ENCODE measurements at regions not wholly inside any gene's neighbourhood (a gene's known extent, or its start where the extent isn't known, plus 50 kb on each side); places are given as distances from the start of the nearest gene placed in this dataset.
"Not testable (repeated sequence)": the region's sequence is repeated elsewhere in the genome, so short reads cannot be mapped to it uniquely, and the experiment has no call there.

- H3F3A ChIP-seq (ENCODE audit: control insufficient read depth, insufficient read depth); H3K9me3 ChIP-seq (ENCODE audit: control insufficient read depth, insufficient read depth, low read length); H3K27ac ChIP-seq (ENCODE audit: low read depth, low read length); H4K20me1 ChIP-seq (ENCODE audit: control insufficient read depth, insufficient read depth, low read depth, low read length); H3K4me3 ChIP-seq (ENCODE audit: low read length); H3K27me3 ChIP-seq (ENCODE audit: control insufficient read depth, low read length); H3K4me1 ChIP-seq (ENCODE audit: control insufficient read depth, low read length); H3K79me2 ChIP-seq (ENCODE audit: control insufficient read depth, low read length); H3K9me2 ChIP-seq (replicated peaks; ENCODE audit: control insufficient read depth, low read length); H3K4me2 ChIP-seq (ENCODE audit: low read length); H3K36me3 ChIP-seq (ENCODE audit: control insufficient read depth, low read length): not testable (repeated sequence)
Measured at GRCh38 chr4:189563751-189564150, 376.9 kb upstream of the FRG1 start.

GRCh38 chr4:189566271-189566670, 374.4 kb upstream of the FRG1 start:
- not testable (repeated sequence) for H3K9me2 ChIP-seq (replicated peaks; ENCODE audit: control insufficient read depth, low read length)

GRCh38 chr4:189566900-189567299, 373.8 kb upstream of the FRG1 start:
- H3K9me2 ChIP-seq (replicated peaks; ENCODE audit: control insufficient read depth, low read length); H3K4me2 ChIP-seq (ENCODE audit: low read length); H3K27me3 ChIP-seq (ENCODE audit: control insufficient read depth, low read length); H3K27ac ChIP-seq (ENCODE audit: low read depth, low read length); H3F3A ChIP-seq (ENCODE audit: control insufficient read depth, insufficient read depth); H3K9me3 ChIP-seq (ENCODE audit: control insufficient read depth, insufficient read depth, low read length); H3K4me3 ChIP-seq (ENCODE audit: low read length); H3K4me1 ChIP-seq (ENCODE audit: control insufficient read depth, low read length); H4K20me1 ChIP-seq (ENCODE audit: control insufficient read depth, insufficient read depth, low read depth, low read length); H3K79me2 ChIP-seq (ENCODE audit: control insufficient read depth, low read length); H3K36me3 ChIP-seq (ENCODE audit: control insufficient read depth, low read length): not testable (repeated sequence)

More at GRCh38 chr4:189566271-189566670, 374.4 kb upstream of the FRG1 start:
- not testable (repeated sequence) for H3K4me3 ChIP-seq (ENCODE audit: low read length); H3K4me1 ChIP-seq (ENCODE audit: control insufficient read depth, low read length); H3K27ac ChIP-seq (ENCODE audit: low read depth, low read length); H3K27me3 ChIP-seq (ENCODE audit: control insufficient read depth, low read length); H3K36me3 ChIP-seq (ENCODE audit: control insufficient read depth, low read length); H4K20me1 ChIP-seq (ENCODE audit: control insufficient read depth, insufficient read depth, low read depth, low read length); H3K9me3 ChIP-seq (ENCODE audit: control insufficient read depth, insufficient read depth, low read length); H3F3A ChIP-seq (ENCODE audit: control insufficient read depth, insufficient read depth); H3K79me2 ChIP-seq (ENCODE audit: control insufficient read depth, low read length); H3K4me2 ChIP-seq (ENCODE audit: low read length)

GRCh38 chr4:189579645-189580044, 361.0 kb upstream of the FRG1 start:
- not testable (repeated sequence) for H3K9me3 ChIP-seq (ENCODE audit: control insufficient read depth, insufficient read depth, low read length); H3F3A ChIP-seq (ENCODE audit: control insufficient read depth, insufficient read depth); H3K9me2 ChIP-seq (replicated peaks; ENCODE audit: control insufficient read depth, low read length); H3K36me3 ChIP-seq (ENCODE audit: control insufficient read depth, low read length); H3K79me2 ChIP-seq (ENCODE audit: control insufficient read depth, low read length); H4K20me1 ChIP-seq (ENCODE audit: control insufficient read depth, insufficient read depth, low read depth, low read length); H3K27ac ChIP-seq (ENCODE audit: low read depth, low read length); H3K4me2 ChIP-seq (ENCODE audit: low read length); H3K4me1 ChIP-seq (ENCODE audit: control insufficient read depth, low read length); H3K27me3 ChIP-seq (ENCODE audit: control insufficient read depth, low read length); H3K4me3 ChIP-seq (ENCODE audit: low read length)

- not testable (repeated sequence) for H3K27ac ChIP-seq (ENCODE audit: low read depth, low read length); H3K27me3 ChIP-seq (ENCODE audit: control insufficient read depth, low read length); H3K79me2 ChIP-seq (ENCODE audit: control insufficient read depth, low read length); H3K4me1 ChIP-seq (ENCODE audit: control insufficient read depth, low read length); H3K9me3 ChIP-seq (ENCODE audit: control insufficient read depth, insufficient read depth, low read length); H3K4me3 ChIP-seq (ENCODE audit: low read length); H3F3A ChIP-seq (ENCODE audit: control insufficient read depth, insufficient read depth); H3K4me2 ChIP-seq (ENCODE audit: low read length); H3K36me3 ChIP-seq (ENCODE audit: control insufficient read depth, low read length); H3K9me2 ChIP-seq (replicated peaks; ENCODE audit: control insufficient read depth, low read length); H4K20me1 ChIP-seq (ENCODE audit: control insufficient read depth, insufficient read depth, low read depth, low read length)
Measured at GRCh38 chr4:189586908-189587632, 353.6 kb upstream of the FRG1 start.

- not testable (repeated sequence) for H3K4me1 ChIP-seq (ENCODE audit: control insufficient read depth, low read length); H3K9me3 ChIP-seq (ENCODE audit: control insufficient read depth, insufficient read depth, low read length); H3K4me2 ChIP-seq (ENCODE audit: low read length); H3K9me2 ChIP-seq (replicated peaks; ENCODE audit: control insufficient read depth, low read length); H3K36me3 ChIP-seq (ENCODE audit: control insufficient read depth, low read length); H3K79me2 ChIP-seq (ENCODE audit: control insufficient read depth, low read length); H3K4me3 ChIP-seq (ENCODE audit: low read length); H3K27me3 ChIP-seq (ENCODE audit: control insufficient read depth, low read length); H3K27ac ChIP-seq (ENCODE audit: low read depth, low read length); H4K20me1 ChIP-seq (ENCODE audit: control insufficient read depth, insufficient read depth, low read depth, low read length); H3F3A ChIP-seq (ENCODE audit: control insufficient read depth, insufficient read depth)
Measured at GRCh38 chr4:189589201-189589600, 351.5 kb upstream of the FRG1 start.

Measured in DOHH2 (cell line).